Peyer's patch (tissue), 4 donors: ENCODE measurements at regions not wholly inside any gene's neighbourhood (a gene's known extent, or its start where the extent isn't known, plus 50 kb on each side); places are given as distances from the start of the nearest gene placed in this dataset.

Experiments used
- CTCF ChIP-seq, 6 experiments: fragments of 450-650 bp in 4 of 6; fragments of 200-600 bp in 2 of 6; sonication (generic) in 1 of 6; IDR thresholded peaks; one replicate each; pipeline ENCODE4 v1.5.1; 2017 to 2019; ENCODE audit warnings: antibody characterized with exemption in 6 of 6, mild to moderate bottlenecking in 3 of 6, moderate library complexity in 1 of 6
- POLR2A ChIP-seq, 2 donors: fragments of 450-650 bp; IDR thresholded peaks; one replicate each; pipeline ENCODE4 v1.5.1; 2017; ENCODE audit warnings: antibody characterized with exemption in 2 of 2, mild to moderate bottlenecking in 2 of 2, moderate library complexity in 2 of 2

DNA sequence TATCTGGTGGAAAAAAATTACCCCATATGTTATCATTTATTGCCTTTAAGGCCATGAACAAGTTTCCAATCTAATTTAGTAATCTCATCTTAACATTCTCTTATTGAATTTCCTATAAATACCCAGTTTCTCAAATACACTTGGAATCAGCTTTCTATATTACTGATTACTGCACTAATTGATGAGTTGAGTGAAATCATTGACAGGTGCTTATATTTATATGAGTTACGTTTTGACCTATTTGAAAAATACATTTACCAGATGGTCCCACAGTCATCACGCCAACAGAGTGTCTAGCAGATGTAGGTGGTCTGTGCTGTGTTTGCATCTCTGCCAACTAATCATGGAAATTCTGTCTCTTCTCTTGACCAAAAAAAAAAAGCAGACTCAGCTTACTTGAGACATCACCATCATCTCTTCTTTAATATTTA is 307.3 kb upstream of the NREP start:
- TF ChIP-seq CTCF (IDR thresholded peaks at IDR 0.05) (no peak), POLR2A (IDR thresholded peaks at IDR 0.05) (no peak)
